ENCODE measurements at regions not wholly inside any gene's neighbourhood (a gene's known extent, or its start where the extent isn't known, plus 50 kb on each side); places are given as distances from the start of the nearest gene placed in this dataset.

DNA sequence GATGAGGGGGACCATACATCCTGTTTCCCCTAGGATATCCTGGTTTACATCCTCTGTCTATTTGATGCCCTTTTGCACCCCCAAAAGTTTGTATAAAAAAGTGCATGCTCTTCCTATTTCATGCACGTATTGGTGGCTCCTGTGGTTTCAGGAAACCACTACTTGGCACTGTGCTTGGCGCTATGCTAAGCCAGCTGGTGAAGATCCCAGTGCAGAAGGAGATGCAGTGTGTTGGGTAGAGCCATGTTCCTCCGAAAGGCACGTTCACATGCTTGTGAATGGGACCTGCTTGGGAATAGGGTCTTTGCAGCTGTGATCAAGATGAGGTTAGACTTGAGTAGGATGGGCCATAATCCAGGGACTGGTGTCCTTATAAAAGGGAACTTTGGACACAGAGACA is 419.7 kb downstream of the GALR1 start:
- TF ChIP-seq, protein P1, sequence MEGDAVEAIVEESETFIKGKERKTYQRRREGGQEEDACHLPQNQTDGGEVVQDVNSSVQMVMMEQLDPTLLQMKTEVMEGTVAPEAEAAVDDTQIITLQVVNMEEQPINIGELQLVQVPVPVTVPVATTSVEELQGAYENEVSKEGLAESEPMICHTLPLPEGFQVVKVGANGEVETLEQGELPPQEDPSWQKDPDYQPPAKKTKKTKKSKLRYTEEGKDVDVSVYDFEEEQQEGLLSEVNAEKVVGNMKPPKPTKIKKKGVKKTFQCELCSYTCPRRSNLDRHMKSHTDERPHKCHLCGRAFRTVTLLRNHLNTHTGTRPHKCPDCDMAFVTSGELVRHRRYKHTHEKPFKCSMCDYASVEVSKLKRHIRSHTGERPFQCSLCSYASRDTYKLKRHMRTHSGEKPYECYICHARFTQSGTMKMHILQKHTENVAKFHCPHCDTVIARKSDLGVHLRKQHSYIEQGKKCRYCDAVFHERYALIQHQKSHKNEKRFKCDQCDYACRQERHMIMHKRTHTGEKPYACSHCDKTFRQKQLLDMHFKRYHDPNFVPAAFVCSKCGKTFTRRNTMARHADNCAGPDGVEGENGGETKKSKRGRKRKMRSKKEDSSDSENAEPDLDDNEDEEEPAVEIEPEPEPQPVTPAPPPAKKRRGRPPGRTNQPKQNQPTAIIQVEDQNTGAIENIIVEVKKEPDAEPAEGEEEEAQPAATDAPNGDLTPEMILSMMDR (IDR thresholded peaks at IDR 0.05) = no peak
- TF ChIP-seq POLR2A (IDR thresholded peaks at IDR 0.05) = no peak
- no peak for TF ChIP-seq POLR2AphosphoS5 (IDR thresholded peaks at IDR 0.05)
- no peak for TF ChIP-seq EP300 (IDR thresholded peaks at IDR 0.05; ENCODE audit: low read depth)
